Neuronal stem cell (in vitro differentiated cells): ENCODE measurements at regions not wholly inside any gene's neighbourhood (a gene's known extent, or its start where the extent isn't known, plus 50 kb on each side); places are given as distances from the start of the nearest gene placed in this dataset.

Experiments
- DNase-seq: peaks from one replicate; pipeline ENCODE4 v3.0.0-alpha.2; 2013; ENCODE audit warnings: low spot score
- H2AFZ ChIP-seq: one replicate; pipeline ENCODE4 v1.6.1; 2013; ENCODE audit warnings: mild to moderate bottlenecking, low read length, inconsistent platforms
- H2AK5ac ChIP-seq: 2 replicates; pipeline ENCODE4 v1.6.1; 2013; ENCODE audit warnings: low read depth, mild to moderate bottlenecking, inconsistent platforms, low read length, moderate library complexity, mixed read lengths
- H2BK120ac ChIP-seq: 2 replicates; pipeline ENCODE4 v1.6.1; 2013; ENCODE audit warnings: low read depth, mild to moderate bottlenecking, inconsistent platforms, low read length, moderate library complexity, mixed read lengths
- H2BK12ac ChIP-seq: one replicate; pipeline ENCODE4 v1.6.1; 2013; ENCODE audit warnings: low read length, inconsistent platforms
- H2BK15ac ChIP-seq: 2 replicates; pipeline ENCODE4 v1.6.1; 2013; ENCODE audit warnings: mild to moderate bottlenecking, low read length, inconsistent platforms, mixed read lengths
- H2BK5ac ChIP-seq: one replicate; pipeline ENCODE4 v1.6.1; 2013; ENCODE audit warnings: inconsistent platforms, mild to moderate bottlenecking, low read length, moderate library complexity
- H3K14ac ChIP-seq: one replicate; pipeline ENCODE4 v1.6.1; 2013; ENCODE audit warnings: low read length, inconsistent platforms
- H3K18ac ChIP-seq: 2 replicates; pipeline ENCODE4 v1.6.1; 2013; ENCODE audit warnings: low read length, inconsistent platforms
- H3K23ac ChIP-seq: 2 replicates; pipeline ENCODE4 v1.6.1; 2013; ENCODE audit warnings: low read depth, mild to moderate bottlenecking, mixed read lengths, low read length, inconsistent platforms; ENCODE audit not compliant: poor library complexity
- H3K27ac ChIP-seq: replicated peaks from 3 replicates; pipeline ENCODE4 v1.5.1; 2013; ENCODE audit warnings: low read length, inconsistent platforms
- H3K27me3 ChIP-seq, 3 experiments: 2 replicates each; pipeline ENCODE4 v1.6.1; 2013; ENCODE audit warnings: low read length in 3 of 3, mild to moderate bottlenecking in 2 of 3, inconsistent platforms in 1 of 3, low read depth in 1 of 3, mixed read lengths in 1 of 3, moderate library complexity in 1 of 3; ENCODE audit not compliant: control insufficient read depth in 3 of 3, insufficient read depth in 3 of 3
- H3K36me3 ChIP-seq, 2 donors: replicated peaks in 1 of 2; 2 replicates each; pipeline ENCODE4 v1.6.1; 2013; ENCODE audit warnings: low read length in 2 of 2; ENCODE audit not compliant: control insufficient read depth in 2 of 2, insufficient read depth in 2 of 2
- H3K4ac ChIP-seq: 2 replicates; pipeline ENCODE4 v1.6.1; 2013; ENCODE audit warnings: inconsistent platforms, mild to moderate bottlenecking, low read length, moderate library complexity
- H3K4me1 ChIP-seq, 2 donors: 1 replicate in 1 of 2; 2 replicates in 1 of 2; pipeline ENCODE4 v1.6.1; 2013; ENCODE audit warnings: low read length in 2 of 2, low read depth in 1 of 2; ENCODE audit not compliant: control insufficient read depth in 2 of 2, insufficient read depth in 1 of 2
- H3K4me2 ChIP-seq: one replicate; pipeline ENCODE4 v1.6.1; 2013; ENCODE audit warnings: mild to moderate bottlenecking, low read length, inconsistent platforms; ENCODE audit not compliant: insufficient read depth, poor library complexity, severe bottlenecking
- H3K4me3 ChIP-seq, 2 donors: 2 replicates each; pipeline ENCODE4 v1.5.1; 2013; ENCODE audit warnings: low read length in 2 of 2, mild to moderate bottlenecking in 2 of 2, inconsistent platforms in 1 of 2, moderate library complexity in 1 of 2
- H3K79me1 ChIP-seq: one replicate; pipeline ENCODE4 v1.6.1; 2013; ENCODE audit warnings: low read depth, mild to moderate bottlenecking, inconsistent platforms, low read length, moderate library complexity
- H3K9ac ChIP-seq: one replicate; pipeline ENCODE4 v1.6.1; 2013; ENCODE audit warnings: mild to moderate bottlenecking, low read depth, low read length, inconsistent platforms; ENCODE audit not compliant: poor library complexity
- H3K9me3 ChIP-seq, 2 donors: replicated peaks in 1 of 2; 2 replicates each; pipeline versions ENCODE3 to v1.6.1; 2013; ENCODE audit warnings: low read length in 2 of 2, mild to moderate bottlenecking in 2 of 2, inconsistent platforms in 1 of 2, low read depth in 1 of 2, mixed read lengths in 1 of 2, moderate library complexity in 1 of 2; ENCODE audit not compliant: control insufficient read depth in 2 of 2, insufficient read depth in 1 of 2
- H4K8ac ChIP-seq: one replicate; pipeline ENCODE4 v1.6.1; 2013; ENCODE audit warnings: low read depth, mild to moderate bottlenecking, inconsistent platforms, low read length, moderate library complexity
- H4K91ac ChIP-seq: one replicate; pipeline ENCODE4 v1.6.1; 2013; ENCODE audit warnings: low read length, low read depth, mild to moderate bottlenecking, inconsistent platforms; ENCODE audit not compliant: poor library complexity
- WGBS, 2 donors: extraction: QIAGEN DNeasy Blood & Tissue Kit; methylation state at CpG; one replicate each; pipeline ENCODE4 v1.1.7; 2013; ENCODE audit warnings: missing lambda C conversion rate in 2 of 2, mixed read lengths in 1 of 2; ENCODE audit not compliant: insufficient read length in 2 of 2, insufficient replicate concordance in 1 of 2; ENCODE audit errors: extremely low coverage in 2 of 2; 5-methylcytosine and 5-hydroxymethylcytosine counted together

DNA sequence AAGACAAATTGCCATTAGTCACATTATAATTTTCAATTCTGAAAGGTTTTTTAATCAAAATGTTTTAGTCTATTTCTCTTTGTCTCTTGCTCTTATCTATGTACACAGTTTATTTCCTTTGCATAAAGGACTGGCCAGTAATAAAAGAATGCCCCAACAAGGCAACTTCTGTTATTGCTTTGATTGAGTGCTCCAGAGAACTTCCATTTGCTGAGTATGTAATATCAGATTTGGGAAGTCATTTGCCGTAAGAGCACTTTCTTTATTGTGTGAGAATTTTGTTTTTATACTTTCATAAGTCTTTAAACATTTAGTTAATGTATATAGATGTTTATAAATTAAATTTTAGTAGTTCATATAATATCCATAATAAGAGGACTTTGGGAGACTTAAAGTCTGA lies 1140.4 kb downstream of the PCDH9 start:
- no peak overlapping the region for H2BK120ac ChIP-seq
- no peak for DNase-seq
- no peak overlapping the region for H2AFZ ChIP-seq

GRCh38 chr13:66087269-66087710 lies 1142.8 kb downstream of the PCDH9 start:
- Histone ChIP-seq H3K9me3 (no peaks in the 10 kb centered on the region), H3K4ac (no peak overlapping the region), H2AFZ (no peak overlapping the region), H3K4me3 (no peak overlapping the region), H3K9ac (no peak overlapping the region), H2AK5ac (no peak overlapping the region), H3K27ac (no peak overlapping the region), H3K23ac (no peak overlapping the region), H2BK120ac (no peak overlapping the region), H2BK15ac (no peak overlapping the region), H3K18ac (no peak overlapping the region), H3K27me3 (no peaks in the 10 kb centered on the region), H2BK12ac (no peak overlapping the region), H4K8ac (no peak overlapping the region), H2BK5ac (no peak overlapping the region), H4K91ac (no peak overlapping the region), H3K36me3 (no peaks in the 10 kb centered on the region), H3K4me1 (no peaks in the 10 kb centered on the region), H3K4me2 (no peak overlapping the region), H3K14ac (no peak overlapping the region), H3K79me1 (no peaks in the 10 kb centered on the region)
- no CpG with 5 or more reads among the region's 2 CpGs for WGBS, 2 donors
- DNase-seq, result no peak

More for the DNA sequence above, 1140.4 kb downstream of the PCDH9 start:
- H2BK15ac ChIP-seq, result no peak overlapping the region
- no peak overlapping the region for H3K14ac ChIP-seq
- no peak overlapping the region for H2BK5ac ChIP-seq
- no peak overlapping the region for H3K18ac ChIP-seq
- no peak overlapping the region for H4K8ac ChIP-seq
- no peak overlapping the region for H3K4me2 ChIP-seq
- no peak overlapping the region for H3K4ac ChIP-seq
- H2BK12ac ChIP-seq, result no peak overlapping the region
- H3K4me1 ChIP-seq, result no peaks in the 10 kb centered on the region
- H3K9me3 ChIP-seq, result no peaks in the 10 kb centered on the region
- H3K27me3 ChIP-seq, result no peaks in the 10 kb centered on the region
- H3K36me3 ChIP-seq, result no peaks in the 10 kb centered on the region
- H3K9ac ChIP-seq, result no peak overlapping the region
- H4K91ac ChIP-seq, result no peak overlapping the region
- H3K23ac ChIP-seq, result no peak overlapping the region
- H3K27ac ChIP-seq, result no peak overlapping the region
- no peaks in the 10 kb centered on the region for H3K79me1 ChIP-seq
- no CpG with 5 or more reads among the region's 1 CpG for WGBS, 2 donors
- H3K4me3 ChIP-seq, result no peak overlapping the region
- H2AK5ac ChIP-seq, result no peak overlapping the region

GRCh38 chr13:66077132-66077689 lies 1152.9 kb downstream of the PCDH9 start:
- Histone ChIP-seq H3K27me3 (no peaks in the 10 kb centered on the region), H2BK120ac (no peak overlapping the region), H2BK15ac (no peak overlapping the region), H3K4me1 (no peaks in the 10 kb centered on the region), H3K4me2 (no peak overlapping the region), H3K9ac (no peak overlapping the region), H3K4ac (no peak overlapping the region), H2AFZ (no peak overlapping the region), H3K23ac (no peak overlapping the region), H4K91ac (no peak overlapping the region), H3K14ac (no peak overlapping the region), H4K8ac (no peak overlapping the region), H3K9me3 (no peaks in the 10 kb centered on the region), H2BK12ac (no peak overlapping the region), H3K79me1 (no peaks in the 10 kb centered on the region), H3K18ac (no peak overlapping the region), H2AK5ac (no peak overlapping the region), H3K4me3 (no peak overlapping the region), H2BK5ac (no peak overlapping the region), H3K27ac (no peak overlapping the region), H3K36me3 (no peaks in the 10 kb centered on the region)
- DNase-seq, result no peak

DNA sequence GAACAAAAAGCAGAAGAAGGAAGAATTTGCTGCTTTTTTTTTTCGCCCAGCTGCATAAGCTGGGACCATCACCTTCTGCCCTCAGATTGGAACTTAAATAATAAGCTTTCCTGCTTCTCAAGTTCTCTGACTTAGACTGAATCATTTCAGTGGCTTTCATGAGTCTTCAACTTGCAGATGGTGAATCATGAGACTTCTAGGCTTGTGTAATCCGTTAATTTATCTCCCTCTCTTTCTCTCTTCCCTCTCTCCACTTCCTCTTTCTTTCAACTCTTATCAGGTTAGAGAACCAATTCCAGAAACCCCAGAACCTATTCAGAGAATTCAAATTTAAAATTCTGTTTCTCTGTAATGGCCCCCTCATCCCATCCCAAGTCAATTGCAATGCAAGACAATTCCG lies 1153.7 kb downstream of the PCDH9 start:
- WGBS, 2 donors, result no CpG with 5 or more reads among the region's 3 CpGs
- Histone ChIP-seq H2BK5ac (no peak overlapping the region), H3K4me1 (no peaks in the 10 kb centered on the region), H3K36me3 (no peaks in the 10 kb centered on the region), H3K27me3 (no peaks in the 10 kb centered on the region), H2BK12ac (no peak overlapping the region), H3K9ac (no peak overlapping the region), H2BK15ac (no peak overlapping the region), H4K8ac (no peak overlapping the region), H3K4me2 (no peak overlapping the region), H2BK120ac (no peak overlapping the region), H3K27ac (no peak overlapping the region), H2AFZ (peak overlapping the region; percentile 5), H4K91ac (no peak overlapping the region), H2AK5ac (no peak overlapping the region), H3K9me3 (no peaks in the 10 kb centered on the region), H3K4me3 (no peak overlapping the region), H3K79me1 (no peaks in the 10 kb centered on the region), H3K4ac (no peak overlapping the region), H3K14ac (no peak overlapping the region), H3K23ac (no peak overlapping the region), H3K18ac (no peak overlapping the region)
- DNase-seq, result no peak
